ENCODE measurements at regions not wholly inside any gene's neighbourhood (a gene's known extent, or its start where the extent isn't known, plus 50 kb on each side); places are given as distances from the start of the nearest gene placed in this dataset.

DNA sequence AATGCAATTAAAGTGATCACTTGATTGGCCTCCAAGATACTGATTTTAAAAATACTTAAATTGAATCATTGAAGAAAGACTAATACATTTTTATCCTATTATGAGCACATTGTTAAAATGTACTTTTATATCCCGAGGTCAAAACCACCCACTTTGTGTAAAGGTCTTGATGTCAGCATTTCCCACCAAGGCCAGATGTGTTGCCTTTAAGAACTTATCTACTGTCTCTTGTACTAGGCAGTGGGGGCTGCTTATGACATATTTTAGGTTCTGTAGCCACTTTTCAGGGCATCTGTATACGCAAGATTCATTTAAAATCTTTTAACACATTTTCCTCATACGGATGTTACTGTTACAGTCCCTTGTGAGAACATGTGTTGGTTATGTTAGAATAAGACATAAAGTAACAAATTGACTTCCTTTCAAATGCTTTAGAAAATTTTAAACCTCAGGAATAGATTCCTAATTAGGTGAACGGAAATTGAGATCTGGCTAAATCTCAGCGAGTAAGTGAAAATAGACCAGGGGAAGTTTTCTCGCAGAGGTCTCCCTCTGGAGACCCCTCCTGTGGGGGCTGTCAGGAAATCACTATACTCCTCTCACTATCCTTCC, 456.2 kb downstream of the ADAMTS20 start:
- POLR2A ChIA-PET, result no interaction called here
- Histone ChIP-seq H3K79me2 (ENCODE audit: control insufficient read depth, insufficient read depth, low read length) (no peaks in the 10 kb centered on the region), H3K4me1 (ENCODE audit: control insufficient read depth, extremely low read depth, insufficient read depth, low read length) (peaks cover 7% of the 10 kb centered on the region), H3K9ac (replicated peaks; ENCODE audit: extremely low read depth, insufficient read depth, low read length) (no peak overlapping the region), H2AFZ (ENCODE audit: low read depth, low read length) (no peak overlapping the region), H3K4me2 (ENCODE audit: insufficient read depth, low read length) (no peak overlapping the region), H3K9me3 (replicated peaks; ENCODE audit: control insufficient read depth, insufficient read depth, low read length) (no peaks in the 10 kb centered on the region), H3K27me3 (ENCODE audit: control insufficient read depth in 2 of 2, insufficient read depth in 2 of 2, low read length in 2 of 2) (no peaks in the 10 kb centered on the region), H4K20me1 (replicated peaks; ENCODE audit: control insufficient read depth, extremely low read depth, insufficient read depth, low read length) (no peaks in the 10 kb centered on the region), H3K27ac (ENCODE audit: insufficient read depth, low read depth, low read length) (no peak overlapping the region), H3K4me3 (replicated peaks in 1 of 3; ENCODE audit: insufficient read depth in 1 of 3, low read depth in 1 of 3, low read length in 3 of 3) (no peak overlapping the region), H3K9me1 (replicated peaks; ENCODE audit: control insufficient read depth, extremely low read depth, insufficient read depth, low read length) (no peaks in the 10 kb centered on the region), H3K36me3 (ENCODE audit: control insufficient read depth in 2 of 2, extremely low read depth in 1 of 2, insufficient read depth in 2 of 2, low read length in 2 of 2) (no peaks in the 10 kb centered on the region)
- BruUV-seq (replicated peaks), result no TSS peak
- dilution Hi-C loops (cut with MboI; ENCODE audit: extremely low pct_ligation_motif_present, low sequenced_read_pairs), result no loop called here
- intact Hi-C loops (cut with micrococcal nuclease), result no loop called here
- no peak for DNase-seq (ENCODE audit: low read depth, low spot score)
- CTCF ChIA-PET, result interaction anchor here (2.0 kb wide), 1 partner anchor 21 kb away, joined by 5 read pairs; no protein-coding TSS in a partner anchor
- TF ChIP-seq POLR2AphosphoS5 (IDR thresholded peaks at IDR 0.05; ENCODE audit: insufficient read depth, low read depth, low read length), result no peak
- TF ChIP-seq POLR2A (IDR thresholded peaks at IDR 0.05; ENCODE audit: low read depth, low read length), result no peak
- TF ChIP-seq EZH2 (IDR thresholded peaks at IDR 0.05; ENCODE audit: borderline replicate concordance, low read depth, low read length, severe bottlenecking), result no peak
- no peak for FAIRE-seq

DNA sequence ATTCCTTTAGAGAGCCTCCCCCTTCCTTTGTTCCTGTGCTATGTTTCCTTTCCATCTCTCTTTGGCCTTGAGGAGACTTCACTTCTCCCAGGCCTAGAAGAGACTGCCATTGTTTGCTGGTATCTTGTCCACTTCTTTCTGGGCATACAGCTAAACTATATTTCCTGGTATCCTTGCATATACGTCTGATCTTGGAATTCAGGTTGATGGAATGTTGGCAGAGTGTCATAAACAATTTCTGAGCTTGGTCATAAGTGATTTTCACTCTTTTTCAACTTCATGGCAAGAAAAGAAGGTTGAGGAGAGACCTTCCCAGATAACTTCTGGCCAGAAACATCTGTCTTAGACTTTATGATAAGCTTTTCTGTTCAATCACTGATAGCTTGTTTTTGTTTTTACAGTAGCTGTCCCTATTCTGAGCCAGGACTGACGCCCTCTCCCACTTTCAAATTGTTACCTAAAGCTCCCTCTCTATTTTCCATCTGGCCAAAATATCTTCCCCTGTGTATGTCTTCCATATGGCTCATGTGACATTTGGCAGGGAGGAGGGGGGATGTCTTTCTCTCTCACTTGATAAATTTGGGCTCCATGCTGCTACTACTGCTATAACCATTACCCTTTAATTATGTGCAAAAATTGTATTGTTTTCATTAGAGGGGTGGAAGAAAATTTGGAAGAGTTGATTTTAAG, 457.0 kb downstream of the ADAMTS20 start:
- FAIRE-seq, result no peak
- no peak for DNase-seq (ENCODE audit: low read depth, low spot score)
- BruUV-seq (replicated peaks), result no TSS peak
- H4K20me1 ChIP-seq (replicated peaks; ENCODE audit: control insufficient read depth, extremely low read depth, insufficient read depth, low read length), result no peaks in the 10 kb centered on the region
- H3K9ac ChIP-seq (replicated peaks; ENCODE audit: extremely low read depth, insufficient read depth, low read length), result no peak overlapping the region
- no peaks in the 10 kb centered on the region for H3K9me3 ChIP-seq (replicated peaks; ENCODE audit: control insufficient read depth, insufficient read depth, low read length)
- TF ChIP-seq EZH2 (IDR thresholded peaks at IDR 0.05; ENCODE audit: borderline replicate concordance, low read depth, low read length, severe bottlenecking) (no peak), FOS (IDR thresholded peaks at IDR 0.05; ENCODE audit: borderline replicate concordance, insufficient read depth, low read length) (no peak), GATA2 (IDR thresholded peaks at IDR 0.05; ENCODE audit: insufficient read depth, insufficient read length, low read depth, low read length) (no peak), MYC (IDR thresholded peaks at IDR 0.05; ENCODE audit: low read depth, low read length) (no peak)
- TF ChIP-seq, protein P1, sequence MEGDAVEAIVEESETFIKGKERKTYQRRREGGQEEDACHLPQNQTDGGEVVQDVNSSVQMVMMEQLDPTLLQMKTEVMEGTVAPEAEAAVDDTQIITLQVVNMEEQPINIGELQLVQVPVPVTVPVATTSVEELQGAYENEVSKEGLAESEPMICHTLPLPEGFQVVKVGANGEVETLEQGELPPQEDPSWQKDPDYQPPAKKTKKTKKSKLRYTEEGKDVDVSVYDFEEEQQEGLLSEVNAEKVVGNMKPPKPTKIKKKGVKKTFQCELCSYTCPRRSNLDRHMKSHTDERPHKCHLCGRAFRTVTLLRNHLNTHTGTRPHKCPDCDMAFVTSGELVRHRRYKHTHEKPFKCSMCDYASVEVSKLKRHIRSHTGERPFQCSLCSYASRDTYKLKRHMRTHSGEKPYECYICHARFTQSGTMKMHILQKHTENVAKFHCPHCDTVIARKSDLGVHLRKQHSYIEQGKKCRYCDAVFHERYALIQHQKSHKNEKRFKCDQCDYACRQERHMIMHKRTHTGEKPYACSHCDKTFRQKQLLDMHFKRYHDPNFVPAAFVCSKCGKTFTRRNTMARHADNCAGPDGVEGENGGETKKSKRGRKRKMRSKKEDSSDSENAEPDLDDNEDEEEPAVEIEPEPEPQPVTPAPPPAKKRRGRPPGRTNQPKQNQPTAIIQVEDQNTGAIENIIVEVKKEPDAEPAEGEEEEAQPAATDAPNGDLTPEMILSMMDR (IDR thresholded peaks at IDR 0.05; ENCODE audit: extremely low read depth in 1 of 2, insufficient read depth in 1 of 2, low read depth in 1 of 2, low read length in 2 of 2), result no peak
- H2AFZ ChIP-seq (ENCODE audit: low read depth, low read length), result peak overlapping the region; percentile 3
- no peaks in the 10 kb centered on the region for H3K36me3 ChIP-seq (ENCODE audit: control insufficient read depth in 2 of 2, extremely low read depth in 1 of 2, insufficient read depth in 2 of 2, low read length in 2 of 2)
- H3K27ac ChIP-seq (ENCODE audit: insufficient read depth, low read depth, low read length), result no peak overlapping the region
- ChIA-PET CTCF (interaction anchor here (1.4 to 2.0 kb wide), 3 partner anchors 21 to 186 kb away, joined by 3 to 5 read pairs (median 4); no protein-coding TSS in a partner anchor), POLR2A (no interaction called here)
- no peaks in the 10 kb centered on the region for H3K79me2 ChIP-seq (ENCODE audit: control insufficient read depth, insufficient read depth, low read length)
- dilution Hi-C loops (cut with MboI; ENCODE audit: extremely low pct_ligation_motif_present, low sequenced_read_pairs) (no loop called here), intact Hi-C loops (cut with micrococcal nuclease) (no loop called here)
- H3K27me3 ChIP-seq (ENCODE audit: control insufficient read depth in 2 of 2, insufficient read depth in 2 of 2, low read length in 2 of 2), result no peaks in the 10 kb centered on the region
- no peaks in the 10 kb centered on the region for H3K9me1 ChIP-seq (replicated peaks; ENCODE audit: control insufficient read depth, extremely low read depth, insufficient read depth, low read length)
- no peak overlapping the region for H3K4me2 ChIP-seq (ENCODE audit: insufficient read depth, low read length)
- peaks cover 7% of the 10 kb centered on the region for H3K4me1 ChIP-seq (ENCODE audit: control insufficient read depth, extremely low read depth, insufficient read depth, low read length)
- no peak overlapping the region for H3K4me3 ChIP-seq (replicated peaks in 1 of 3; ENCODE audit: insufficient read depth in 1 of 3, low read depth in 1 of 3, low read length in 3 of 3)

Measured in endothelial cell of umbilical vein (primary cell).